ENCODE measurements at regions not wholly inside any gene's neighbourhood (a gene's known extent, or its start where the extent isn't known, plus 50 kb on each side); places are given as distances from the start of the nearest gene placed in this dataset.

- no peak for TF ChIP-seq TSHZ2 (CRISPR knock-in tag; IDR thresholded peaks at IDR 0.05)
Observed at GRCh38 chr4:3671571-3672464, 94.4 kb upstream of the ADRA2C start (continued).

- TF ChIP-seq GLIS3 (CRISPR knock-in tag; IDR thresholded peaks at IDR 0.05) (no peak), ARNTL (CRISPR knock-in tag; IDR thresholded peaks at IDR 0.05; ENCODE audit: borderline replicate concordance, low read depth) (no peak), ZNF8 (CRISPR knock-in tag; IDR thresholded peaks at IDR 0.05) (no peak), TCF4 (CRISPR knock-in tag; IDR thresholded peaks at IDR 0.05; ENCODE audit: borderline replicate concordance) (no peak), ZNF70 (CRISPR knock-in tag; IDR thresholded peaks at IDR 0.05) (no peak), CSRNP3 (CRISPR knock-in tag; IDR thresholded peaks at IDR 0.05) (no peak), RARB (CRISPR knock-in tag; IDR thresholded peaks at IDR 0.05) (no peak), TOX (CRISPR knock-in tag; IDR thresholded peaks at IDR 0.05; ENCODE audit: borderline replicate concordance) (no peak), PATZ1 (CRISPR knock-in tag; IDR thresholded peaks at IDR 0.05; ENCODE audit: borderline replicate concordance) (no peak), PPARA (CRISPR knock-in tag; IDR thresholded peaks at IDR 0.05; ENCODE audit: borderline replicate concordance) (no peak), ISL1 (CRISPR knock-in tag; IDR thresholded peaks at IDR 0.05) (no peak), ZFP30 (CRISPR knock-in tag; IDR thresholded peaks at IDR 0.05) (no peak), ZFP3 (CRISPR knock-in tag; IDR thresholded peaks at IDR 0.05) (no peak), OSR1 (CRISPR knock-in tag; IDR thresholded peaks at IDR 0.05) (no peak), ZNF565 (CRISPR knock-in tag; conservative IDR thresholded peaks at IDR 0.05; ENCODE audit: low read depth) (no peak), ESRRG (CRISPR knock-in tag; IDR thresholded peaks at IDR 0.05) (no peak), BACH2 (CRISPR knock-in tag; IDR thresholded peaks at IDR 0.05; ENCODE audit: borderline replicate concordance) (no peak)
- ATAC-seq = no peak
Observed at GRCh38 chr4:3670521-3671519, 95.4 kb upstream of the ADRA2C start.

GRCh38 chr4:3669553-3669949, 96.6 kb upstream of the ADRA2C start:
- TF ChIP-seq ZFP30 (CRISPR knock-in tag; IDR thresholded peaks at IDR 0.05) = no peak
- no peak for ATAC-seq

GRCh38 chr4:3668825-3669552, 97.2 kb upstream of the ADRA2C start:
- ATAC-seq = no peak
- TF ChIP-seq GLIS3 (CRISPR knock-in tag; IDR thresholded peaks at IDR 0.05) = no peak
- TF ChIP-seq ZNF565 (CRISPR knock-in tag; conservative IDR thresholded peaks at IDR 0.05; ENCODE audit: low read depth) = no peak
- no peak for TF ChIP-seq ZNF8 (CRISPR knock-in tag; IDR thresholded peaks at IDR 0.05)
- TF ChIP-seq POU6F1 (CRISPR knock-in tag; IDR thresholded peaks at IDR 0.05; ENCODE audit: borderline replicate concordance, low read depth) = no peak
- TF ChIP-seq SNAI2 (CRISPR knock-in tag; IDR thresholded peaks at IDR 0.05) = no peak
- no peak for TF ChIP-seq TOX (CRISPR knock-in tag; IDR thresholded peaks at IDR 0.05; ENCODE audit: borderline replicate concordance)
- no peak for TF ChIP-seq CREB5 (CRISPR knock-in tag; IDR thresholded peaks at IDR 0.05; ENCODE audit: low read depth)
- TF ChIP-seq ZNF70 (CRISPR knock-in tag; IDR thresholded peaks at IDR 0.05) = no peak
- TF ChIP-seq OSR1 (CRISPR knock-in tag; IDR thresholded peaks at IDR 0.05) = no peak
- no peak for TF ChIP-seq ISL1 (CRISPR knock-in tag; IDR thresholded peaks at IDR 0.05)
- no peak for TF ChIP-seq BACH2 (CRISPR knock-in tag; IDR thresholded peaks at IDR 0.05; ENCODE audit: borderline replicate concordance)
- no peak for TF ChIP-seq CSRNP3 (CRISPR knock-in tag; IDR thresholded peaks at IDR 0.05)
- TF ChIP-seq ARNTL (CRISPR knock-in tag; IDR thresholded peaks at IDR 0.05; ENCODE audit: borderline replicate concordance, low read depth) = no peak
